ENCODE measurements at regions not wholly inside any gene's neighbourhood (a gene's known extent, or its start where the extent isn't known, plus 50 kb on each side); places are given as distances from the start of the nearest gene placed in this dataset.

DNA sequence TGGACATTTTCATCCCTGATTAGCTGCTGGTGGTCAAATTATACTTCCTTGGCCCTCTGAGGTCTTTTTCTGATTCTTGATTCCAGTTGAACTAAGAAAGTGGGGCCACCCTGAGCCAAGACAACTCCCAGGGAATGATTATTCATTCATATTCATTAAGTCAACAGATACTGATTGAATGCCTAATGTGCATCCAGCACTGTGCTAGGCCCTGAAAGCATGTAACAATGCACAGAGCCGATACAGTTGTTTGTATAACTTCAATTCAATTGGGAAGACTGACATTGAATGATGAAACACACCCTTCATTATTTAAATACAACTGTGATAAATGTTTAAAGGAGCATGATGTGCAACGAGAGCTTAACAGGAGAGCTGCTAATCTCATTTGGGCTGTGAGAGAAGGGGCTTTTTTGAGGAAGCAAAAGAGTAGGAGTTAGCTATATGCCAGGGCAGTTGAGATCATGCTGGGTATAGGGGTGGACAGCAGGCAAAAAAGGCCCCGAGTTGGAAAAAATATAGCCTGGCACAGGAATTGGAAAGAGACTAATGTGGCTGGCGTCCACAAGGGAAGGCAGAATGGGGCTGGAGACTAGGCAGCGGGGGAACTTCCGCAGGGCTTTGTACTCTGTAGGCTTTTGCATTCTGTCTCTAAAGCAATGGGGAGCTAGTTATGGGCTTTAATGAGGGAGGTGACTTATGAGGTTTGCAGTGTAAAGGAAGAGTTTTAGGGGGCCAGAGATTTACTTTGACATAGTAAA, 57.2 kb upstream of the ACVR1 start:
- DNase-seq (ENCODE audit: low spot score): no peak

DNA sequence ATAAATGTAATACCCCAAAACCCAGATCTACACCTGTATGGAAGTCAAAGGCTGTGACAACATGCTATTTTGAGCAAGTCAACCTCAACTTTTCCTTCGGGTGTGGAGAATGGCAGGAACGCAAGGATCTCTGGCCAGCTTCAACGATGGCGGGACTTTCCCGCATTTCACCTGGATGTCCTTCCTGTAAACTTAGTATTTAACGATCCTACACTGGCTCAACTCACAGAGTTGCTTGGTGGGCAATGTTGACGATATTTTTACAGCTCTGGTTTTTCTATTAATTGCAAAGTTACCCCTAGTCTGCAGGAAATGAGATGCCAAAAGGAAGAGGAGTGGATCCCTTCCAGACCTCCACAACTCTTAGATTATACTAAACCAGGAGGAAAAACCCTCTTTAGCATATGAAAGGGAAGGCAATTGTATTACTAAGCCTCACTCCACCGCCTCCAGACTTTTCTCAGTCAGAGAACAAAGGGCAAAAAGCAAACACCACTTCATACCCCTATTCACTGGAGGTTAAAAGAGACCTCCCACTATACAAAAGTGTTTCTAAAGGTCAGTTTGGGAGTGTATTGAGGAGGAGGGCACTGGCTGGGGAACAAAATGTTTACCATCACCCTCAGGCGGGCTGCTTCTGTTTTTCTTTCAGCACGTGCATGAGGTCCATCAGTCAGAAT, 56.5 kb upstream of the ACVR1 start:
- DNase-seq (ENCODE audit: low spot score): no peak

DNA sequence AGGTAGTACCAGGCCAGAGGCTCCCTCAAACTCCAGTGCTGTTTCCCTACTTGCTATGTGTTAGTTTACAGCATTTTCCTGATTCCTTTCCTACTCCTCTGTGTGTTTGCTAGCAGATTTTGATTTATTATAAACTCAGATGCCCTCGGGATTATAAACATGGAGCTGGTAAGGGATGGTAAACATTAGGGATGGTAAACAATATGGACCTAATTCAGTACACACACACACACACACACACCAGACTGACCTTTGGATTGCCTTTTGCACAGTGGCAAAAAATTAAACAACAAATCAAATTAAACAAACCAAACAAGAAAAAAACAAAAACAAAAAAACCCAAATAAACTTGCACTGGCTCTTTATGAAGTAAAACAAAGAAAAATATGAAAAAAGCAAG, 55.4 kb upstream of the ACVR1 start:
- DNase-seq (ENCODE audit: low spot score): no peak

DNA sequence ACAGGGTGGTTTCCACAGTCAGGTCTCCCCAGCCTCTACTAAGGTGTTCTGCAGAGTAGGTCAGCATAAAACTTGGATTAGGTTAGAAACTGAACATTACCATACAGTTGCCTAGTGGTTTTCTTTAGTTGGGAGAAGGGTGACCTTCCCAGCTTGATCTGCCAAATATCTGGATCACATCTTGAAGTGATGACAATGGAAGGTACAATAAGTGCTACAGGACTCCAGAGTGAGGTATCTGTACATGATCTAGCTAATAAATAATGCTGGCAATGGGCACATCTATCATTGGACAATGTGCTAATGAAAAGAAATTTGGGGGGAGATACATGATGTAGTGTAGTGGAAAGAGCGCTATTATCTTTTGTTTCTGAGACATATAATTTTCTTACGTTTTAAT, 54.6 kb upstream of the ACVR1 start:
- no peak for DNase-seq (ENCODE audit: low spot score)

DNA sequence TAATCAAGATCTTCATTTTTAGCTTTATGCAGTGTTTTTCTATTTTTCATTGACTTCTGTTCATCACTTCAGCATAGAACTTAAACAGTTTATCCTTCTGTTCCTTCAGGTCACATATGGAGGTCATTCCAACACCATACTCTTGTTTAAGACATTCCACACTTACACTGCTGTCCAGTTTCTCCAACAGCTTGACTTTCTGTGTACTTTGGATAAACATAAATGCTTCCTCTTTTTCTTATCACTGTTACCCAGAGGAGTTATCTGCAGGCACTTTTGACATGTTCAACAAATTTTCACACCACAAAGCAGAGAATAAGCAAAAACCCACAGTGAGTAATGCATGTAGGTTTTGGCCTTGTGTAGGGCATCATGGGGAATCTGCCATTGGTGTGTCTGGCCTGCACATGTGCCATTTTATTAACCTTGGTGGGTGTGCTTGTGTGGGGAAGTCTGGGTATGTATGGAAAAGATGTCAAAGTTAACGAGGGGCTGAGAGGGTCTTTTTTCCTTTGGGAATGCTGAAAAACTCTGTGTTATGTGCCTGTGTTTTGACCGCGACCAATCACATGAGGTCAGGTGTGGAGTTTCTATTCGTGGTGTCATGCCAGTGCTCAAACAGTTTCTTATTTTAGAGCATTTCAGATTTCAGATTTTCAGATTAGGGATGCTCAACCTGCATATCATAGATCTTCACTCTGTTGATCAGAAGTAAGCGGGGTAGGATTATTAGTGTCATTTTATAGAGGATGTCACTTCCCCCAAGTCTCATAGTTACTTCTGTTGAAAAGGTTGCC, 53.9 kb upstream of the ACVR1 start:
- no peak for DNase-seq (ENCODE audit: low spot score)

DNA sequence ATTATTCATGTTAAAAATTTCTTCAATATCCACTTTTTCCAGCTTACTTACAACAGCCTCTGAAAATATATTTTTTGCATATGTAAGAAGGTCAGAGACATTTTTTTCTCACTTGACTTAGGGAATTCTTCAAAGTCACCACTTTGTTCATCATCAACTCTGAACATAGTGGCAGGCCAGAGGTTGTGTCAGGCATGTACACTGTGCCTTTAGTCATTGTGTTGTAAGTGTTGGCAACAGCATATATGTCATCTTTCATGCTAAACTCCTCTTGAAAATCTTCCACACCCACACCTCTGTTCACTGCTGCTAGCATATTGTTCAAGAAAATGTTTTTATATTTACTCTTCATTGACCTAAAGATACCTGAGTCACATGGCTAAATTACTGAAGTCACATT, 52.2 kb upstream of the ACVR1 start:
- DNase-seq (ENCODE audit: low spot score): no peak

DNA sequence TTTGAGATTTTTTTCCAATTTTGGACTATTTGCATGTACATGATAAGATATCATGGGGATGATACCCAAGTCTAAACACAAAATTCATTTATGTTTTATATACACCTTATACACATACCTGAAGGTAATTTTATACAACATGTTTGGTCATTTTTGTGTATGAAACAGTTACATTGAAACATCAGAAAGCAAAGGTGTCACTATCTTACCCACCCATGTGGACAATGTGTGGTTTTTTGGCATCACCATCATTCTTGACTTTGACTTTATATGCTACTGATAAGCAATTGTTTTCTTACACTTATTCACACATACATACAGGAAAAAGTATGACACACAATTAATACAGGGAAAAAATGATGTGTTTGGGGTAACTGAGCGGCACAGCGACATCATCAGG, 51.0 kb upstream of the ACVR1 start:
- DNase-seq (ENCODE audit: low spot score): no peak
